K562 (cell line): ENCODE measurements at regions not wholly inside any gene's neighbourhood (a gene's known extent, or its start where the extent isn't known, plus 50 kb on each side); places are given as distances from the start of the nearest gene placed in this dataset.

Source experiments
- ATAC-seq: fragments of 200-7000 bp; cut with Tn5 transposase; 3 replicates; pipeline ENCODE4 v1.9.1; 2020; ENCODE audit warnings: moderate library complexity
- BruUV-seq: library from RNA; stranded (reverse); fragments of 400-500 nt; replicated peaks from 2 replicates; lab custom pipeline; 2021; lab: Mats Ljungman, UMichigan
- CTCF ChIA-PET: fragments of 300-600 bp; formaldehyde crosslinking; extraction: SDS; loops from one replicate; lab custom pipeline; 2021; ENCODE audit warnings: low intra/inter-chr PET ratio; lab: Yijun Ruan, JAX
- POLR2A ChIA-PET: fragments of 300-600, 350-650 bp; sonication (Branson Sonifier 250); formaldehyde crosslinking; extraction: SDS; loops from one replicate; lab custom pipeline; 2021; ENCODE audit warnings: antibody characterized with exemption, inconsistent platforms; lab: Yijun Ruan, JAX
- DNase-seq, 4 experiments: peaks; one replicate each; pipeline versions ENCODE4 v3.0.0 to v3.0.0-alpha.2; 2011 to 2018; ENCODE audit warnings: low spot score in 3 of 4, mixed read lengths in 3 of 4; ENCODE audit errors: extremely low read depth in 1 of 4
- FAIRE-seq: peaks from 2 replicates; lab custom pipeline; 2011; peaks lifted over from hg19 to GRCh38; lab: Jason Lieb, UNC
- H2AFZ ChIP-seq: 2 replicates; pipeline ENCODE4 v1.6.0; 2011; ENCODE audit warnings: low read depth, low read length, control low read depth, inconsistent platforms
- H3K27ac ChIP-seq: fragments of 200-600 bp; 3 replicates; pipeline ENCODE4 v1.8.0; 2011; ENCODE audit warnings: low read depth, mild to moderate bottlenecking, control low read depth, inconsistent platforms, low read length, moderate library complexity, mixed read lengths; ENCODE audit errors: extremely low read depth
- H3K27me3 ChIP-seq, 2 experiments: fragments of 300-600 bp in 1 of 2; 2 replicates in 1 of 2; 3 replicates in 1 of 2; pipeline versions ENCODE4 v1.6.0 to v1.8.0; 2011; ENCODE audit warnings: inconsistent platforms in 2 of 2, low read length in 2 of 2, mild to moderate bottlenecking in 1 of 2, mixed read lengths in 1 of 2, moderate library complexity in 1 of 2; ENCODE audit not compliant: control insufficient read depth in 2 of 2, insufficient read depth in 2 of 2
- H3K36me3 ChIP-seq: fragments of 300-600 bp; 3 replicates; pipeline ENCODE4 v1.8.0; 2011; ENCODE audit warnings: mild to moderate bottlenecking, low read length, inconsistent platforms; ENCODE audit not compliant: control insufficient read depth, insufficient read depth
- H3K4me1 ChIP-seq, 2 experiments: fragments of 200-600 bp in 1 of 2; replicated peaks in 1 of 2; 2 replicates in 1 of 2; 3 replicates in 1 of 2; pipeline versions ENCODE4 v1.5.1 to v1.8.0; 2011; ENCODE audit warnings: inconsistent platforms in 2 of 2, low read length in 2 of 2, mild to moderate bottlenecking in 1 of 2, mixed read lengths in 1 of 2, moderate library complexity in 1 of 2; ENCODE audit not compliant: control insufficient read depth in 2 of 2, insufficient read depth in 2 of 2
- H3K4me2 ChIP-seq: 2 replicates; pipeline ENCODE4 v1.6.1; 2011; ENCODE audit warnings: low read length, control low read depth, inconsistent platforms, mixed read lengths; ENCODE audit not compliant: insufficient read depth
- H3K4me3 ChIP-seq: fragments of 200-600 bp; sonication (generic), shearing (Covaris generic); 2 replicates; pipeline ENCODE4 v1.5.1; 2016; ENCODE audit warnings: control low read depth, inconsistent platforms
- H3K79me2 ChIP-seq: fragments of 200-600 bp; 3 replicates; pipeline ENCODE4 v1.8.0; 2011; ENCODE audit warnings: low read length, inconsistent platforms; ENCODE audit not compliant: control insufficient read depth, insufficient read depth
- H3K9ac ChIP-seq, 2 experiments: 2 replicates each; pipeline versions ENCODE4 v1.6.0 to v1.6.1; 2011; ENCODE audit warnings: low read depth in 2 of 2, low read length in 2 of 2, control low read depth in 1 of 2, inconsistent platforms in 1 of 2, mild to moderate bottlenecking in 1 of 2, mixed read lengths in 1 of 2; ENCODE audit not compliant: insufficient read depth in 1 of 2
- H3K9me1 ChIP-seq: one replicate; pipeline ENCODE4 v1.6.0; 2011; ENCODE audit warnings: inconsistent platforms, mild to moderate bottlenecking, low read length, moderate library complexity; ENCODE audit not compliant: control insufficient read depth, insufficient read depth
- H3K9me3 ChIP-seq: replicated peaks from 2 replicates; pipeline ENCODE4 v1.5.1; 2011; ENCODE audit warnings: low read depth, low read length, inconsistent platforms; ENCODE audit not compliant: control insufficient read depth, insufficient read depth
- H4K20me1 ChIP-seq: replicated peaks from 2 replicates; pipeline ENCODE4 v1.6.1; 2011; ENCODE audit warnings: low read length, inconsistent platforms, mixed read lengths; ENCODE audit not compliant: control insufficient read depth, insufficient read depth
- ATF3 ChIP-seq, 2 experiments: fragments of 450-650 bp in 1 of 2; sonication (generic) in 1 of 2; formaldehyde crosslinking in 1 of 2; IDR thresholded peaks in 1 of 2; conservative IDR thresholded peaks in 1 of 2; 2 replicates each; pipeline versions ENCODE4 v1.6.1 to v1.8.1; 2016 to 2023; ENCODE audit warnings: mild to moderate bottlenecking in 2 of 2, moderate library complexity in 2 of 2, inconsistent platforms in 1 of 2, missing genetic modification reagents in 1 of 2
- BMI1 ChIP-seq: fragments of 150-350 bp; IDR thresholded peaks from 2 replicates; pipeline ENCODE4 v1.6.1; 2014; ENCODE audit warnings: low read length
- ESRRA ChIP-seq: fragments of 450-650 bp; IDR thresholded peaks from 2 replicates; pipeline ENCODE4 v1.6.1; 2014; ENCODE audit warnings: low read depth, mild to moderate bottlenecking, moderate library complexity, borderline replicate concordance
- FOXM1 ChIP-seq, 2 experiments: fragments of 450-650 bp in 1 of 2; sonication (generic) in 1 of 2; formaldehyde crosslinking in 1 of 2; IDR thresholded peaks; 2 replicates each; pipeline versions ENCODE4 v1.6.1 to v1.9.0; 2017 to 2022; ENCODE audit warnings: low read depth in 2 of 2, mild to moderate bottlenecking in 2 of 2, missing genetic modification reagents in 1 of 2, moderate library complexity in 1 of 2
- FOXP1 ChIP-seq: sonication (generic); formaldehyde crosslinking; IDR thresholded peaks from 2 replicates; pipeline ENCODE4 v1.8.0; 2022; ENCODE audit warnings: mild to moderate bottlenecking, missing genetic modification reagents
- GATA2 ChIP-seq: sonication (generic); formaldehyde crosslinking; IDR thresholded peaks from 2 replicates; pipeline ENCODE4 v1.4.0; 2020; ENCODE audit warnings: mild to moderate bottlenecking, missing genetic modification reagents
- NR2C2 ChIP-seq, 2 experiments: fragments of 200-800 bp in 1 of 2; sonication (Bioruptor generic) in 1 of 2; sonication (generic) in 1 of 2; formaldehyde crosslinking in 1 of 2; IDR thresholded peaks; 2 replicates each; pipeline versions ENCODE4 v1.6.1 to v1.8.0; 2016 to 2022; ENCODE audit warnings: mild to moderate bottlenecking in 1 of 2, missing compliant biosample characterization in 1 of 2, missing genetic modification characterization in 1 of 2, missing genetic modification reagents in 1 of 2
- POLR2A ChIP-seq: fragments of 450-650 bp; conservative IDR thresholded peaks from 2 replicates; pipeline ENCODE4 v1.6.1; 2016
- PPARD ChIP-seq: fragments of 250-450 bp; sonication (Bioruptor Pico); IDR thresholded peaks from 2 replicates; pipeline ENCODE4 v1.8.0; 2022; ENCODE audit warnings: inconsistent platforms, mild to moderate bottlenecking, moderate library complexity
- RB1 ChIP-seq: fragments of 450-650 bp; IDR thresholded peaks from 2 replicates; pipeline ENCODE4 v1.6.1; 2017; ENCODE audit warnings: low read depth, mild to moderate bottlenecking
- TAL1 ChIP-seq: fragments of 450-650 bp; IDR thresholded peaks from 2 replicates; pipeline ENCODE4 v1.6.1; 2016; ENCODE audit warnings: mild to moderate bottlenecking
- THAP12 ChIP-seq: fragments of 250-450 bp; sonication (Bioruptor Pico); IDR thresholded peaks from 2 replicates; pipeline ENCODE4 v1.9.0; 2021; ENCODE audit warnings: mild to moderate bottlenecking, inconsistent platforms
- TSHZ1 ChIP-seq: fragments of 250-450 bp; sonication (Bioruptor Pico); IDR thresholded peaks from 2 replicates; pipeline ENCODE4 v1.4.0; 2020; ENCODE audit warnings: mild to moderate bottlenecking, moderate library complexity
- WGBS: fragments of 100-300 bp; shearing (Covaris generic); methylation state at CpG from one replicate; pipeline ENCODE4 v1.1.6; 2016; ENCODE audit warnings: low coverage, mixed read lengths; ENCODE audit not compliant: insufficient coverage; ENCODE audit errors: missing lambda C conversion rate; 5-methylcytosine and 5-hydroxymethylcytosine counted together
- in situ Hi-C: fragments of 300-500 bp; cut with MboI; formaldehyde crosslinking; loops from 4 replicates; pipeline ENCODE4 v1.15.0; 2018; ENCODE audit warnings: inconsistent platforms, mixed read lengths
- intact Hi-C: fragments of 100-400 bp; cut with micrococcal nuclease; formaldehyde crosslinking; loops from 2 replicates; pipeline ENCODE4 v1.14.2; 2022

- TF ChIP-seq TSHZ1 (CRISPR knock-in tag) (no peak), PPARD (CRISPR knock-in tag) (no peak), RB1 (no peak), THAP12 (CRISPR knock-in tag) (no peak)
These were observed 123.2 kb upstream of the RIPOR2 start (continued) for GRCh38 chr6:25058941-25059340.

- H3K9ac ChIP-seq, result no peak overlapping the region
- WGBS, result 0% methylated on average over 2 of the region's 2 CpGs
- ChIA-PET CTCF (no interaction called here), POLR2A (no interaction called here)
- no peaks in the 10 kb centered on the region for H3K9me1 ChIP-seq
- FAIRE-seq, result no peak
- no peaks in the 10 kb centered on the region for H3K79me2 ChIP-seq
- no peak overlapping the region for H3K27ac ChIP-seq
- no peak overlapping the region for H3K4me3 ChIP-seq
- no peak for ATAC-seq
- H3K9me3 ChIP-seq, result no peaks in the 10 kb centered on the region
- H2AFZ ChIP-seq, result no peak overlapping the region
- BruUV-seq, result no TSS peak
- H3K4me1 ChIP-seq, result no peaks in the 10 kb centered on the region
- in situ Hi-C loops, result no loop called here
- H3K4me2 ChIP-seq, result no peak overlapping the region
- DNase-seq, result no peak
- TF ChIP-seq ESRRA (no peak), NR2C2 (CRISPR knock-in tag; IDR thresholded peaks at IDR 0.05) (no peak), NR2C2 (tag; IDR thresholded peaks at IDR 0.05) (no peak), GATA2 (CRISPR knock-in tag) (no peak), POLR2A (no peak), TAL1 (no peak), FOXP1 (CRISPR knock-in tag) (no peak), ATF3 (IDR thresholded peaks at IDR 0.05) (no peak), ATF3 (CRISPR knock-in tag; conservative IDR thresholded peaks at IDR 0.05) (no peak), BMI1 (no peak), FOXM1 (IDR thresholded peaks at IDR 0.05; ENCODE audit: low read depth) (no peak), FOXM1 (CRISPR knock-in tag; IDR thresholded peaks at IDR 0.05; ENCODE audit: low read depth) (no peak)
- no peaks in the 10 kb centered on the region for H4K20me1 ChIP-seq
- peaks cover 4 to 18% of the 10 kb centered on the region in 2 experiments; a peak in 3 of 5 replicates for H3K27me3 ChIP-seq
- no peaks in the 10 kb centered on the region for H3K36me3 ChIP-seq
- intact Hi-C loops, result no loop called here
These were observed 124.8 kb upstream of the RIPOR2 start for GRCh38 chr6:25060522-25060921.
